Endodermal cell (in vitro differentiated cells): ENCODE measurements at regions not wholly inside any gene's neighbourhood (a gene's known extent, or its start where the extent isn't known, plus 50 kb on each side); places are given as distances from the start of the nearest gene placed in this dataset.
"Not testable (repeated sequence)": the region's sequence is repeated elsewhere in the genome, so short reads cannot be mapped to it uniquely, and the experiment has no call there.

ENCODE experiments used
- DNase-seq: peaks from one replicate; pipeline ENCODE4 v3.0.0-alpha.2; 2017
- H3K27ac ChIP-seq: 2 replicates; pipeline ENCODE4 v1.5.1; 2013; ENCODE audit warnings: mild to moderate bottlenecking, low read depth, low read length, moderate library complexity
- H3K27me3 ChIP-seq: 2 replicates; pipeline ENCODE4 v1.6.1; 2013; ENCODE audit warnings: mild to moderate bottlenecking, low read length, moderate library complexity; ENCODE audit not compliant: insufficient read depth, control insufficient read depth, poor library complexity, severe bottlenecking
- H3K36me3 ChIP-seq: 2 replicates; pipeline ENCODE4 v1.7.0; 2013; ENCODE audit warnings: mild to moderate bottlenecking, low read length, moderate library complexity; ENCODE audit not compliant: control insufficient read depth, insufficient read depth
- H3K4me1 ChIP-seq: one replicate; pipeline ENCODE4 v1.7.0; 2013; ENCODE audit warnings: low read length; ENCODE audit not compliant: control insufficient read depth, insufficient read depth
- H3K4me3 ChIP-seq: 2 replicates; pipeline ENCODE4 v1.5.1; 2013; ENCODE audit warnings: mild to moderate bottlenecking, low read length, moderate library complexity
- H3K9ac ChIP-seq: 2 replicates; pipeline ENCODE4 v1.6.1; 2013; ENCODE audit warnings: mild to moderate bottlenecking, low read length, moderate library complexity; ENCODE audit not compliant: poor library complexity, severe bottlenecking; ENCODE audit errors: extremely low read depth
- H3K9me3 ChIP-seq: 2 replicates; pipeline ENCODE4 v1.6.1; 2013; ENCODE audit warnings: mild to moderate bottlenecking, low read length, moderate library complexity; ENCODE audit not compliant: control insufficient read depth
- H3K27ac Mint-ChIP-seq: 2 replicates; pipeline ENCODE4 v1.8.0; 2020; ENCODE audit warnings: mixed read lengths
- H3K27me3 Mint-ChIP-seq: 2 replicates; pipeline ENCODE4 v1.8.0; 2021; ENCODE audit warnings: mild to moderate bottlenecking, mixed read lengths; ENCODE audit not compliant: insufficient read depth
- H3K36me3 Mint-ChIP-seq: 2 replicates; pipeline ENCODE4 v1.8.0; 2020; ENCODE audit warnings: low read depth, mixed read lengths
- H3K4me1 Mint-ChIP-seq: 2 replicates; pipeline ENCODE4 v1.8.0; 2020; ENCODE audit warnings: mixed read lengths
- H3K4me3 Mint-ChIP-seq: 2 replicates; pipeline ENCODE4 v1.8.0; 2020; ENCODE audit warnings: mild to moderate bottlenecking, moderate library complexity, mixed read lengths
- H3K9me3 Mint-ChIP-seq: 2 replicates; pipeline ENCODE4 v1.8.0; 2020; ENCODE audit warnings: mild to moderate bottlenecking, mixed read lengths
- CTCF ChIP-seq: fragments of 200-600 bp; sonication (generic); conservative IDR thresholded peaks from 2 replicates; pipeline ENCODE4 v1.5.0; 2021; ENCODE audit warnings: antibody characterized with exemption, mild to moderate bottlenecking
- WGBS, 2 experiments: methylation state at CpG; one replicate each; pipeline versions ENCODE4 v1.1.5 to v1.1.7; 2013; ENCODE audit warnings: missing lambda C conversion rate in 2 of 2, mixed read lengths in 1 of 2; ENCODE audit not compliant: insufficient coverage in 1 of 2, insufficient read length in 1 of 2; 5-methylcytosine and 5-hydroxymethylcytosine counted together

- peak; percentile 69 for DNase-seq
- Mint-ChIP-seq H3K9me3 (peaks cover 3% of the 10 kb centered on the region), H3K4me1 (peaks cover 39% of the 10 kb centered on the region), H3K4me3 (no peak overlapping the region), H3K27me3 (peaks cover 2% of the 10 kb centered on the region), H3K36me3 (no peaks in the 10 kb centered on the region), H3K27ac (no peak overlapping the region)
- no peak for TF ChIP-seq CTCF
- no peak overlapping the region for H3K9ac ChIP-seq
- WGBS, 2 experiments = 46 to 57% methylated on average over 2 to 8 of the region's 8 CpGs
- peaks cover 8% of the 10 kb centered on the region for H3K4me1 ChIP-seq
- H3K27ac ChIP-seq = no peak overlapping the region
- no peak overlapping the region for H3K4me3 ChIP-seq
- H3K27me3 ChIP-seq = no peaks in the 10 kb centered on the region
- H3K36me3 ChIP-seq = no peaks in the 10 kb centered on the region
- no peaks in the 10 kb centered on the region for H3K9me3 ChIP-seq
Measured at GRCh38 chr6:90890683-90891330, 303.9 kb upstream of the MAP3K7 start.

DNA sequence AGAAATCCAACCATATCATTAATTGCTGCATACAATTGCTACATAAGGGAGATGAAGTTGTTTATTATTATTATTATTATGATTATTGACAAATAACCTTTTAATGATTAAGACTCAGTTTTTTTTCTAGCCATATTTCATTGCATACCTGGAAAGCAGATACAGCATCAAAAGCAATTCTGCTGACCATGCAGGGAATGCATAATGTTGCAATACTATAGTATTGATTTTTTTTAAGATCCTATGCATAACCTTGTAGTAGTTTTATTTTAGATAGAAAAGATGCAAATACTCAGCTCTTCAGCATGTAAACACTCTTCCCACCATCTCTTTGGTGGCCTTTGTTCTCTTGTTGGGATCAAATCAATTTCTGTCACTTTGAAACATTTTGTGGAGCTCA is 300.9 kb upstream of the MAP3K7 start:
- Histone ChIP-seq H3K9me3 (peaks cover 14% of the 10 kb centered on the region), H3K4me3 (no peak overlapping the region), H3K36me3 (no peaks in the 10 kb centered on the region), H3K27me3 (no peaks in the 10 kb centered on the region), H3K9ac (no peak overlapping the region), H3K27ac (no peak overlapping the region), H3K4me1 (peaks cover 7% of the 10 kb centered on the region)
- no peak for TF ChIP-seq CTCF
- Mint-ChIP-seq H3K4me3 (no peak overlapping the region), H3K36me3 (peaks cover 7% of the 10 kb centered on the region), H3K27me3 (peaks cover 2% of the 10 kb centered on the region), H3K27ac (no peak overlapping the region), H3K4me1 (peaks cover 36% of the 10 kb centered on the region), H3K9me3 (peaks cover 29% of the 10 kb centered on the region)
- DNase-seq = no peak

GRCh38 chr6:90885611-90886056 is 298.8 kb upstream of the MAP3K7 start:
- Histone ChIP-seq H3K9ac (no peak overlapping the region), H3K4me1 (peaks cover 7% of the 10 kb centered on the region), H3K4me3 (no peak overlapping the region), H3K27ac (no peak overlapping the region), H3K36me3 (no peaks in the 10 kb centered on the region), H3K9me3 (peaks cover 31% of the 10 kb centered on the region), H3K27me3 (no peaks in the 10 kb centered on the region)
- H3K27ac Mint-ChIP-seq = peak overlapping the region; percentile 81
- peaks cover 22% of the 10 kb centered on the region for H3K4me1 Mint-ChIP-seq
- DNase-seq = peak; percentile 63
- H3K27me3 Mint-ChIP-seq = peaks cover 9% of the 10 kb centered on the region
- WGBS, 2 experiments = 88 to 100% methylated on average over 2 to 10 of the region's 10 CpGs
- peaks cover 50% of the 10 kb centered on the region for H3K9me3 Mint-ChIP-seq
- H3K36me3 Mint-ChIP-seq = peaks cover 18% of the 10 kb centered on the region
- no peak overlapping the region for H3K4me3 Mint-ChIP-seq
- no peak for TF ChIP-seq CTCF

GRCh38 chr6:90885137-90885536 is 298.3 kb upstream of the MAP3K7 start:
- not testable (repeated sequence) for H3K27me3 ChIP-seq, H3K27me3 Mint-ChIP-seq, H3K4me3 ChIP-seq, DNase-seq, H3K4me3 Mint-ChIP-seq, H3K36me3 ChIP-seq, H3K9ac ChIP-seq, H3K27ac ChIP-seq, H3K4me1 ChIP-seq
- peak overlapping the region; percentile 81 for H3K27ac Mint-ChIP-seq
- WGBS, 2 experiments = 84% methylated on average over 4 of the region's 4 CpGs; no CpG with 5 or more reads in 1 of the 2 experiments
- H3K4me1 Mint-ChIP-seq = peaks cover 19% of the 10 kb centered on the region
- H3K9me3 ChIP-seq = peaks cover 31% of the 10 kb centered on the region
- H3K9me3 Mint-ChIP-seq = peaks cover 55% of the 10 kb centered on the region
- H3K36me3 Mint-ChIP-seq = peaks cover 21% of the 10 kb centered on the region
